SK-MEL-5 (cell line): ENCODE measurements at regions not wholly inside any gene's neighbourhood (a gene's known extent, or its start where the extent isn't known, plus 50 kb on each side); places are given as distances from the start of the nearest gene placed in this dataset.

Source experiments
- DNase-seq: peaks from one replicate; pipeline ENCODE4 v3.0.0-alpha.2; 2016; ENCODE audit warnings: low read depth, low spot score
- in situ Hi-C: cut with HindIII; loops from 2 replicates; pipeline ENCODE4 v1.10.0; 2016; ENCODE audit warnings: low sequenced_read_pairs, high pct_unique_total_duplicates, low pct_unique_long_range_greater_than_20kb

- no peak for DNase-seq
- in situ Hi-C loops, result no loop called here
Observed at GRCh38 chr5:2914022-2914661, 162.7 kb upstream of the IRX2 start.

GRCh38 chr5:2913281-2913680 is 161.8 kb upstream of the IRX2 start:
- in situ Hi-C loops, result no loop called here
- DNase-seq, result no peak

- no peak for DNase-seq
- in situ Hi-C loops, result no loop called here
Observed at GRCh38 chr5:2912741-2913140, 161.3 kb upstream of the IRX2 start.

GRCh38 chr5:2910401-2911175 is 159.1 kb upstream of the IRX2 start:
- in situ Hi-C loops, result no loop called here
- no peak for DNase-seq

- in situ Hi-C loops, result no loop called here
- DNase-seq, result no peak
Observed at GRCh38 chr5:2909035-2909434, 157.6 kb upstream of the IRX2 start.

GRCh38 chr5:2908086-2908485 is 156.6 kb upstream of the IRX2 start:
- DNase-seq, result no peak
- in situ Hi-C loops, result no loop called here

GRCh38 chr5:2906302-2907090 is 155.0 kb upstream of the IRX2 start:
- in situ Hi-C loops, result no loop called here
- DNase-seq, result no peak

GRCh38 chr5:2905741-2906140 is 154.3 kb upstream of the IRX2 start:
- no peak for DNase-seq
- in situ Hi-C loops, result no loop called here

- in situ Hi-C loops, result no loop called here
- DNase-seq, result no peak
Observed at GRCh38 chr5:2904956-2905355, 153.5 kb upstream of the IRX2 start.

- in situ Hi-C loops, result no loop called here
- no peak for DNase-seq
Observed at GRCh38 chr5:2904399-2904798, 152.9 kb upstream of the IRX2 start.

GRCh38 chr5:2903451-2904395 is 152.2 kb upstream of the IRX2 start:
- no peak for DNase-seq

GRCh38 chr5:2902742-2903297 is 151.3 kb upstream of the IRX2 start:
- DNase-seq, result no peak
- in situ Hi-C loops, result no loop called here

More at GRCh38 chr5:2903451-2904395, 152.2 kb upstream of the IRX2 start:
- in situ Hi-C loops, result no loop called here

- DNase-seq, result no peak
- in situ Hi-C loops, result no loop called here
Observed at GRCh38 chr5:2902186-2902585, 150.7 kb upstream of the IRX2 start.

- in situ Hi-C loops, result no loop called here
- DNase-seq, result no peak
Observed at GRCh38 chr5:2901511-2901910, 150.0 kb upstream of the IRX2 start.

GRCh38 chr5:2901096-2901495 is 149.6 kb upstream of the IRX2 start:
- DNase-seq, result no peak
- in situ Hi-C loops, result no loop called here

- in situ Hi-C loops, result no loop called here
- no peak for DNase-seq
Observed at GRCh38 chr5:2900360-2900759, 148.9 kb upstream of the IRX2 start.

GRCh38 chr5:2899311-2899710 is 147.8 kb upstream of the IRX2 start:
- in situ Hi-C loops, result no loop called here
- DNase-seq, result no peak
